ENCODE measurements at regions not wholly inside any gene's neighbourhood (a gene's known extent, or its start where the extent isn't known, plus 50 kb on each side); places are given as distances from the start of the nearest gene placed in this dataset.

DNA sequence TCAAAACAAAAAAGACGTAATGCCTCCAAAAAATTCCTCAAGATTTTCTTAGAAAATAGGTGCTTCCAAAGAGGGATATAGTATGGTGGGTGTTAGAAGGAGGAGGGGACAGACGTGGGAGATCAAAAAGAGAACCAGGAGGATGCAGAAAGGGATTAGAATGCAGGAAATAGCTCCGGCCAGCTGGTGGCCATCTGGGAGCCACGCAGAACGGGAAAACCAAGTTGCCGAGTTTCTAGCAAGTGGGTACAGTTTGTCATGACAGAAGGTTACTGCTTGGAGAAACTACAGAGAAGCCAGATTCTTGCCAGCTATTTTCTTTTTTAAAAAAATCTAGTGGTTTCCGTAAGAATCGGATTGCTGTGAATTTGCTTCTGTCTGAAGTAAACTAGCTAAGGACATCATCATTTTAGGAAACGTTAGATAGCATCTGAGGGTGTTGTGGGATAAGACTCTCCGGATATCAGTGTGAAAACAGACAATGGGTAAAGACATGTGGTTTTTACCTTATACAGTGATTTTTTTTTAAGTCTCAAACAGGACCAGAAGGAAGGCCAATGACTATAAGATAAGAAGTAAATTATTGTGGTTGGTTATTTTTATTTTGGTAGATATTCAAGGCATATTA, 104.9 kb downstream of the HSPH1 start:
- in situ Hi-C loops (cut with HindIII; ENCODE audit: low sequenced_read_pairs) = no loop called here

GRCh38 chr13:31055589-31055988, 106.1 kb downstream of the HSPH1 start:
- TF ChIP-seq, protein P1, sequence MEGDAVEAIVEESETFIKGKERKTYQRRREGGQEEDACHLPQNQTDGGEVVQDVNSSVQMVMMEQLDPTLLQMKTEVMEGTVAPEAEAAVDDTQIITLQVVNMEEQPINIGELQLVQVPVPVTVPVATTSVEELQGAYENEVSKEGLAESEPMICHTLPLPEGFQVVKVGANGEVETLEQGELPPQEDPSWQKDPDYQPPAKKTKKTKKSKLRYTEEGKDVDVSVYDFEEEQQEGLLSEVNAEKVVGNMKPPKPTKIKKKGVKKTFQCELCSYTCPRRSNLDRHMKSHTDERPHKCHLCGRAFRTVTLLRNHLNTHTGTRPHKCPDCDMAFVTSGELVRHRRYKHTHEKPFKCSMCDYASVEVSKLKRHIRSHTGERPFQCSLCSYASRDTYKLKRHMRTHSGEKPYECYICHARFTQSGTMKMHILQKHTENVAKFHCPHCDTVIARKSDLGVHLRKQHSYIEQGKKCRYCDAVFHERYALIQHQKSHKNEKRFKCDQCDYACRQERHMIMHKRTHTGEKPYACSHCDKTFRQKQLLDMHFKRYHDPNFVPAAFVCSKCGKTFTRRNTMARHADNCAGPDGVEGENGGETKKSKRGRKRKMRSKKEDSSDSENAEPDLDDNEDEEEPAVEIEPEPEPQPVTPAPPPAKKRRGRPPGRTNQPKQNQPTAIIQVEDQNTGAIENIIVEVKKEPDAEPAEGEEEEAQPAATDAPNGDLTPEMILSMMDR (IDR thresholded peaks at IDR 0.05; ENCODE audit: low read depth, low read length, missing control alignments) = no peak
- in situ Hi-C loops (cut with HindIII; ENCODE audit: low sequenced_read_pairs) = no loop called here
- no peak overlapping the region for H3K4me3 ChIP-seq (ENCODE audit: low read depth, low read length)
- no peak for DNase-seq (ENCODE audit: low read depth)

More for the DNA sequence above, 104.9 kb downstream of the HSPH1 start:
- no peak for DNase-seq (ENCODE audit: low read depth)
- TF ChIP-seq, protein P1 (IDR thresholded peaks at IDR 0.05; ENCODE audit: low read depth, low read length, missing control alignments) = no peak
- no peak overlapping the region for H3K4me3 ChIP-seq (ENCODE audit: low read depth, low read length)

GRCh38 chr13:31054632-31055031, 107.1 kb downstream of the HSPH1 start:
- in situ Hi-C loops (cut with HindIII; ENCODE audit: low sequenced_read_pairs) = no loop called here
- DNase-seq (ENCODE audit: low read depth) = no peak
- H3K4me3 ChIP-seq (ENCODE audit: low read depth, low read length) = no peak overlapping the region
- TF ChIP-seq, protein P1 (IDR thresholded peaks at IDR 0.05; ENCODE audit: low read depth, low read length, missing control alignments) = no peak

DNA sequence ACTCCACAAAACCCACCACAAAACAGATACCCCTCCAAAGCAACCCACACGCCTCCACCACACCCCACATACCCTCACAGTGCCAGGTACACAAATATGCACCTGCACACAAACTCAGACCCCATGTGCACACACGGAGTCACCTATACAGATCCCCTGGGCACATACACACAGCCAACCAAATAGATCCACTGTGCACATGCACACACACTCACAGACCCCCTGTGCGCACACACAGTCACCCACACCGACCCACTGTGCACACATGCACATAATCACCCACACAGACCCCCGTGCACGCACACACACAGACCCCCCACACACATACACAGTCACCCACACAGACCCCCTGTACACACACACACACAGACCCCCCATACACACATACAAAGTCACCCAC, 107.8 kb downstream of the HSPH1 start:
- in situ Hi-C loops (cut with HindIII; ENCODE audit: low sequenced_read_pairs) = no loop called here
- no peak overlapping the region for H3K4me3 ChIP-seq (ENCODE audit: low read depth, low read length)
- DNase-seq (ENCODE audit: low read depth) = no peak
- TF ChIP-seq, protein P1 (IDR thresholded peaks at IDR 0.05; ENCODE audit: low read depth, low read length, missing control alignments) = no peak

DNA sequence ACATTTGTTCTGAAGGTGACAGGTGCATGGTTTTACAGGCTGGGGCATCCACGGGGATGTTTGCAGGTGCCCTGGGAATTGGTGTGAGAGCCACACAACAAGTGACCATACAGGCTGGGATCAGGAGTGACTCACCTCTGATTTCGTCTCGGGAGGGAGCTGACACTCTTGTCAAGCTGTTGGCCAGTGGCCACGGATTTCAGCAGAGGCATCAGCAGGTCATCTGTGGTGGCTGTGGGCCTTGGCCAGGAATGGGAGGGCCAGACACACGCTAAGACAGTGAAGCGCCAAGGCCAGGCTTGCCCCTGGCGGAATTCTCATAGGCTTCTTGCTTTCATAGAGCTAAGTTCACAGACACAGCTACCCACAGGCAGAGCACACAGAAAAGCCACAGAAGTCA, 108.6 kb downstream of the HSPH1 start:
- in situ Hi-C loops (cut with HindIII; ENCODE audit: low sequenced_read_pairs) = no loop called here
- H3K4me3 ChIP-seq (ENCODE audit: low read depth, low read length) = no peak overlapping the region
- TF ChIP-seq, protein P1 (IDR thresholded peaks at IDR 0.05; ENCODE audit: low read depth, low read length, missing control alignments) = no peak
- DNase-seq (ENCODE audit: low read depth) = no peak

GRCh38 chr13:31052478-31052877, 109.2 kb downstream of the HSPH1 start:
- H3K4me3 ChIP-seq (ENCODE audit: low read depth, low read length) = no peak overlapping the region
- no peak for DNase-seq (ENCODE audit: low read depth)
- TF ChIP-seq, protein P1 (IDR thresholded peaks at IDR 0.05; ENCODE audit: low read depth, low read length, missing control alignments) = no peak
- in situ Hi-C loops (cut with HindIII; ENCODE audit: low sequenced_read_pairs) = no loop called here
